ENCODE measurements at regions not wholly inside any gene's neighbourhood (a gene's known extent, or its start where the extent isn't known, plus 50 kb on each side); places are given as distances from the start of the nearest gene placed in this dataset.

DNA sequence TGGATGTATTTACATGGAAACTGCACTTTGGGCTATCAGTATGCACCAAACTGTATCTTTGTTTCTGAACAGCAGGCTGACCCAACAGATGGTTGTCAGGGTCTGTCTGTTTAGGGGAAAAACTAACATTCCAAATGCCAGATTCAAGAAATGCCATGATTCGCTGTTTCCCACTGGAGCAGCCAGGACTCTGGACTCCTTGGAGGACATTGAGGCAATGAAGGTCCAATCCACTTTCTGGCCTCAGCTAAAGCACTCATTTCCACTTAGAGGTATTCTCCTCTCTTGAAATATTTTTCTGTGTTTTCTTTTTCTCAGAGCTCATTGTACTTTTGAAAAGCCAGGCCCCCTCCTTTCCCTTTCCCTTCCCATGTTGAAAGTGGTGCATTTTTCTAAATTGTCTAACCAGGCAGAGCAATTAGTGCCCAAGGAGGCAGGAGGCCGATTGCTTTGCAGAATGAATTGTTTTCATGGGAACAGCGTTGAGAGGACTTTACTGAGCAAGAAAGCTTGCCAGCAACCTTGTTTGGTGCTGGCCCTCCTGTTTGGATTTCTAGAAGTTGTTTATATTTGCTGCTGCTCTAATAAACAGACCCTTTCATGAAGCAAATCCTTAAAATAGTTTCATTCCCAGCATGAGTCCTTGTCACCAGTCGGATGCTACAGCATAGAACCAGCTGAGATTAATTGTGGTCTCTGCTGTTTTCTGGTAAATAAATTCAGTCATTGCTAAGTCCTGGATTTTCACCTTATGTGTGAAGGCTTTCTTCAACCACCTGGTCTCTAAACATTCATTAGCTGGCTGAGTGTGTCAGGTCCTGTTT, 132.8 kb upstream of the TAF11L2 start:
- H3K27ac ChIP-seq = peak overlapping the region; percentile 42; the same call in 1 of the 2 replicates
- TF ChIP-seq ZFX (IDR thresholded peaks at IDR 0.05; ENCODE audit: borderline replicate concordance) = no peak
- TF ChIP-seq, protein P1, sequence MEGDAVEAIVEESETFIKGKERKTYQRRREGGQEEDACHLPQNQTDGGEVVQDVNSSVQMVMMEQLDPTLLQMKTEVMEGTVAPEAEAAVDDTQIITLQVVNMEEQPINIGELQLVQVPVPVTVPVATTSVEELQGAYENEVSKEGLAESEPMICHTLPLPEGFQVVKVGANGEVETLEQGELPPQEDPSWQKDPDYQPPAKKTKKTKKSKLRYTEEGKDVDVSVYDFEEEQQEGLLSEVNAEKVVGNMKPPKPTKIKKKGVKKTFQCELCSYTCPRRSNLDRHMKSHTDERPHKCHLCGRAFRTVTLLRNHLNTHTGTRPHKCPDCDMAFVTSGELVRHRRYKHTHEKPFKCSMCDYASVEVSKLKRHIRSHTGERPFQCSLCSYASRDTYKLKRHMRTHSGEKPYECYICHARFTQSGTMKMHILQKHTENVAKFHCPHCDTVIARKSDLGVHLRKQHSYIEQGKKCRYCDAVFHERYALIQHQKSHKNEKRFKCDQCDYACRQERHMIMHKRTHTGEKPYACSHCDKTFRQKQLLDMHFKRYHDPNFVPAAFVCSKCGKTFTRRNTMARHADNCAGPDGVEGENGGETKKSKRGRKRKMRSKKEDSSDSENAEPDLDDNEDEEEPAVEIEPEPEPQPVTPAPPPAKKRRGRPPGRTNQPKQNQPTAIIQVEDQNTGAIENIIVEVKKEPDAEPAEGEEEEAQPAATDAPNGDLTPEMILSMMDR (IDR thresholded peaks at IDR 0.05) = no peak

DNA sequence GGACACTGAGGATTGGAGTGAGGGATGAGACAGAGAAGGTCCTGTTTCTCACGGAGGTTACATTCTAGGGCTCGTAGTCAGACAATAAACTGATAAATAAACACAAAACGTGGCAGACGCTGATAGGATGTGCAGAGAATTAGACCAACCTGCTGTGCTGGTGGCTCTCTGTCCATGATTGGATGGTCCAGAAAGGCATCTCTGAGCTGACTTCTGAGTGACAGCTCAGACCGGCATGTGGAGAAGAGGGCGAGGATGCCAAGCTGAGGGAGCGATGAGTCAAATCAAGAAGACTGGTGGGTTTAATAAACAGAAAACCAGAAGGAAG, 132.3 kb upstream of the TAF11L2 start:
- TF ChIP-seq ZFX (IDR thresholded peaks at IDR 0.05; ENCODE audit: borderline replicate concordance) = no peak
- TF ChIP-seq, protein P1 (IDR thresholded peaks at IDR 0.05) = no peak
- H3K27ac ChIP-seq = peak overlapping the region; percentile 42; the same call in 1 of the 2 replicates

DNA sequence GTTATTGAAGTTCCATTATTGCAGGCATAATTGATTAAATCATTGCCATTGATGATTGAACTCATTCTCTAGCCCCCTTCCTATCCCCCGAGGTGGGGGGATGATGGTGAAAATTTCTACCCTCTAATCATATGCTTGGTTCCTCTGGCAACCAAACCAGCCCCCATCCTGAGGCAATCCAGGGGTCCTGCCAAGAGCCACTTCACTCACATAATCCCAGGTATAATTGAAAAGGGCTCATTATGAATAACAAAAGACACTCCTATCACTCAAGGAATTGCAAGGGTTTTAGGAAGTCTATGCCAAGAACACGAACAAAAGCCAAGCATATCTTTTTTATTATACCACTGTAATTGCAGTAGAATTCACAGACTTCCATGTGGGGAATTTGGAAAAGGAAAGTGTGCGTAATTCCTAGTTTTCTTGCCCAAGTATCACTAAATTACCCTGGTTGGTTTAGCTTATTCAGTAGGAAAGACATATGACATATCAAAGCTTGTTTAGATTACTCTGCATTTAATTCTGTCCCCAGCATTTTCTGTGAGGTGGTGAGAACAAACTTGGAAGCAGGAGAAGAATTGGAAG, 130.7 kb upstream of the TAF11L2 start:
- no peak overlapping the region for H3K27ac ChIP-seq
- TF ChIP-seq ZFX (IDR thresholded peaks at IDR 0.05; ENCODE audit: borderline replicate concordance) = no peak
- TF ChIP-seq, protein P1 (IDR thresholded peaks at IDR 0.05) = no peak

DNA sequence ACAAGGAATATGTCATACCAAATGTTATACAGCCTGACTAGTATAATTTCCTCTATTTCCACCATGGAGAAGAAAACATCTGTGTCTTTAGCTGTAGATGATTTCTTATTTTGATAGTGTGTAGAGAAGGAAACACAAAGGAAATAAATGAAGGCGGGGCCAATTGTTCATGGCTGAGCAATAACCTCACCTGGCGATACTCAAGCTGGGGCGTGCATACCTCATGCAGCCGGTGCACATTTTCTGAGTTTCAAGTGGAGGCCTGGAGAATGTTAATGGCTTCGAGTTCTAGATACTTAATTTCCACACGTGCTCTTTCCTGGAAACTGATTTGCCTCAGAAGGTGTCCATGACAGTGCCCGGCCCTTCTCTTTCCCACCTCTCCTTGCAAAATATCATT, 127.4 kb upstream of the TAF11L2 start:
- H3K27ac ChIP-seq = no peak overlapping the region
- TF ChIP-seq ZFX (IDR thresholded peaks at IDR 0.05; ENCODE audit: borderline replicate concordance) = no peak
- TF ChIP-seq, protein P1 (IDR thresholded peaks at IDR 0.05) = no peak

DNA sequence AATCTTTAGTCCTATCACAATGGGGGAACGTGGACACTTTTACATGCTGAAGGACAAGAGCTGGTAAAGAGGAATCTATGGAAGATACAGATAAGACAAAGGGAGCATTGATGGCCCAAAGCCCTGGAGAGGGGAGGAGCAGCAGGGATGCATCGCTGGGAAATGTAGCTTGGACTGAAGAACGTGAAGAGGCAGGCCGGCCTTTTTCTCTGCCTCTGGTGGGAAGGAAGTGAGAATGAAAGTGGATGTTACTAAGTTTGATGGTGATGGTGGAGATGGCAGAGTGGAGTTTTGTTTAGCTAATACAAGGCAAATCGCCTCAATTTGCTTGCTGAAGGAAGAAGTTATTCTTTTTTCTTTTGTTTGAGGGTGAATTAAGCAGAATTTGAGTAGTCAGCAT, 124.6 kb upstream of the TAF11L2 start:
- TF ChIP-seq, protein P1 (IDR thresholded peaks at IDR 0.05) = no peak
- TF ChIP-seq ZFX (IDR thresholded peaks at IDR 0.05; ENCODE audit: borderline replicate concordance) = no peak
- H3K27ac ChIP-seq = no peak overlapping the region

DNA sequence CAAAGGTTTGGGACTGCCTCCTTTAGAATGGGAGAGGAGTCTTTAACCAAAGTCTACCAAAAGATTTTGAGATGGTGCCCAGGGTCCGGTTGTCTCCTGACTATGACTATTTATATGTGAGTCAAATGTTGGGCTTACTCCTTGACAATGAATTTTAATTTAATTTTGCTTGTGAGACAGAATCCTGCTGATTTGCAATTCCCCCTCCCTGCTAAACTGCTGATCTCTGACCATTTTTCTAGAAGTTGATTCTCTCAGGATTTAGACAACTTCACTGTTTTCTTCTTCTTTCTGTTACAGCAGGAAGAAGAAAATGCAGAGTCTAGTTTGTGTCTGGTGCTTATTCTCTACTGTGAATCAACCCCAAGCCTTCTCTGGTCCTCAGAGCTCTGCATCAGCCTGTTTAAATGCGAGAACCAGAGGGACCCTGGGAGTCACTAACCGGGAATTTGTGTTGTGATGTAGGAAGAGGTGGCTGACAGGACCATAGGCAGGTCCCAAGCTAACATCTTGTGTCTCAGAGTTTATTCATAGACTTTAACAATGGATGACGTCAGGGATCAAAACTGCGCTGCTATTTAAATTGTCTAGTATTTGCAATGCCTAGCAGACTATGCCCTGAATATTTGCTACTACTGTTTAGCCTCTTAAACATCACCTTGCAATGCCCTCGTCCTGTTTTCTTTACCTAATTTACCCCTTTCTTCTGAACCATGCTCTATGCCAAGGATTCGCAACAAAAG, 124.0 kb upstream of the TAF11L2 start:
- no peak overlapping the region for H3K27ac ChIP-seq
- TF ChIP-seq, protein P1 (IDR thresholded peaks at IDR 0.05) = no peak
- TF ChIP-seq ZFX (IDR thresholded peaks at IDR 0.05; ENCODE audit: borderline replicate concordance) = no peak
